ENCODE measurements at regions not wholly inside any gene's neighbourhood (a gene's known extent, or its start where the extent isn't known, plus 50 kb on each side); places are given as distances from the start of the nearest gene placed in this dataset.

DNA sequence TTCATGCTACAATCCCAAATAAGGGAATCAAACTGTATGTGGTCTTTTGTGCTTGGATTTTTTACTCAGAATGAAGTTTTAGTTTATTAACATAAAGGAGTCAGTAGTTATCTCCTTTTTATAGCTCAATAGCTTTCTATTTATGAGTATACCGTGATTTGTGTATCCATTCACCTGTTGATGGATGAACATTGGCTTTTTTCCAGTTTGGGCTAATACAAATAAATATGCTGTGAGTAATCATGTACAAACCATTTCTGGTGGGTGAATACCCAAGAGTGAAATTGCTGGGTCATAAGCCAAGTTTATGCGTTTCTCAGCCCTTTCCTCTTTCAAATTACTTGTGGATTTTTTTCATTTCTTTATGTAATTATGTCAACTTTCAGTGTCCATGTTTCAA is 395.3 kb downstream of the OSTF1 start:
- Histone ChIP-seq H3K27me3 (ENCODE audit: insufficient read depth, low read length) (no peaks in the 10 kb centered on the region), H3K4me1 (ENCODE audit: insufficient read depth, low read length) (no peaks in the 10 kb centered on the region), H3K14ac (ENCODE audit: insufficient read depth, low read length) (no peak overlapping the region), H2BK15ac (ENCODE audit: low read depth, low read length) (no peak overlapping the region), H4K5ac (ENCODE audit: insufficient read length, low read depth, low read length) (no peak overlapping the region), H2BK5ac (ENCODE audit: insufficient read length, low read length) (no peak overlapping the region), H3K27ac (ENCODE audit: insufficient read length, low read depth, low read length) (no peak overlapping the region), H3T11ph (ENCODE audit: low read length) (no peak overlapping the region), H2AK5ac (ENCODE audit: insufficient read length, low read length) (no peak overlapping the region), H2AFZ (ENCODE audit: low read length) (no peak overlapping the region), H2BK20ac (ENCODE audit: low read depth, low read length, poor library complexity, severe bottlenecking) (no peak overlapping the region), H3K23me2 (ENCODE audit: insufficient read length, low read depth, low read length, poor library complexity, severe bottlenecking) (no peaks in the 10 kb centered on the region), H3K4ac (ENCODE audit: low read depth, low read length) (no peak overlapping the region), H3K4me2 (ENCODE audit: insufficient read depth, insufficient read length, low read length) (no peak overlapping the region), H3K56ac (ENCODE audit: insufficient read length, low read depth, low read length) (no peak overlapping the region), H3K79me1 (ENCODE audit: insufficient read depth, low read depth, low read length, poor library complexity, severe bottlenecking) (no peaks in the 10 kb centered on the region), H4K20me1 (ENCODE audit: control insufficient read depth, insufficient read depth, insufficient read length) (no peaks in the 10 kb centered on the region), H2BK120ac (ENCODE audit: low read depth, low read length, poor library complexity, severe bottlenecking) (no peak overlapping the region), H3K9me3 (ENCODE audit: control insufficient read depth, low read depth, low read length) (no peaks in the 10 kb centered on the region), H3K9ac (ENCODE audit: extremely low read depth, insufficient read length, low read length) (no peak overlapping the region), H3K23ac (ENCODE audit: insufficient read length, low read depth, low read length) (no peak overlapping the region), H3K79me2 (ENCODE audit: insufficient read depth, low read length) (no peaks in the 10 kb centered on the region), H2BK12ac (ENCODE audit: insufficient read length, low read depth, low read length) (no peak overlapping the region), H4K91ac (ENCODE audit: insufficient read length, low read depth, low read length) (no peak overlapping the region), H3K18ac (ENCODE audit: insufficient read length, low read depth, low read length) (no peak overlapping the region), H4K8ac (replicated peaks; ENCODE audit: insufficient read length, low read depth, low read length) (no peak overlapping the region)
- H3K4me1 Mint-ChIP-seq = peaks cover 0 to 10% of the 10 kb centered on the region in 2 experiments; a peak in 2 of 4 replicates
- DNase-seq = no peak
- no peak overlapping the region for H3K4me3 Mint-ChIP-seq
- TF ChIP-seq, protein P1, sequence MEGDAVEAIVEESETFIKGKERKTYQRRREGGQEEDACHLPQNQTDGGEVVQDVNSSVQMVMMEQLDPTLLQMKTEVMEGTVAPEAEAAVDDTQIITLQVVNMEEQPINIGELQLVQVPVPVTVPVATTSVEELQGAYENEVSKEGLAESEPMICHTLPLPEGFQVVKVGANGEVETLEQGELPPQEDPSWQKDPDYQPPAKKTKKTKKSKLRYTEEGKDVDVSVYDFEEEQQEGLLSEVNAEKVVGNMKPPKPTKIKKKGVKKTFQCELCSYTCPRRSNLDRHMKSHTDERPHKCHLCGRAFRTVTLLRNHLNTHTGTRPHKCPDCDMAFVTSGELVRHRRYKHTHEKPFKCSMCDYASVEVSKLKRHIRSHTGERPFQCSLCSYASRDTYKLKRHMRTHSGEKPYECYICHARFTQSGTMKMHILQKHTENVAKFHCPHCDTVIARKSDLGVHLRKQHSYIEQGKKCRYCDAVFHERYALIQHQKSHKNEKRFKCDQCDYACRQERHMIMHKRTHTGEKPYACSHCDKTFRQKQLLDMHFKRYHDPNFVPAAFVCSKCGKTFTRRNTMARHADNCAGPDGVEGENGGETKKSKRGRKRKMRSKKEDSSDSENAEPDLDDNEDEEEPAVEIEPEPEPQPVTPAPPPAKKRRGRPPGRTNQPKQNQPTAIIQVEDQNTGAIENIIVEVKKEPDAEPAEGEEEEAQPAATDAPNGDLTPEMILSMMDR (conservative IDR thresholded peaks at IDR 0.05) = no peak
- WGBS (ENCODE audit: extremely low coverage, insufficient read length, low lambda C conversion rate) = no CpG with 5 or more reads among the region's 2 CpGs
- no peaks in the 10 kb centered on the region for H3K27me3 Mint-ChIP-seq (ENCODE audit: low read depth)
- peaks cover under 1 to 7% of the 10 kb centered on the region in 2 experiments; a peak in 4 of 5 replicates for H3K9me3 Mint-ChIP-seq
- H3K36me3 Mint-ChIP-seq (ENCODE audit: insufficient read depth in 1 of 3, low read depth in 3 of 3) = peaks cover 1% of the 10 kb centered on the region in 3 experiments; a peak in 6 of 7 replicates
- H3K27ac Mint-ChIP-seq = no peak overlapping the region

All from H9 (cell line).